Adrenal gland (tissue), 5 donors: ENCODE measurements at regions not wholly inside any gene's neighbourhood (a gene's known extent, or its start where the extent isn't known, plus 50 kb on each side); places are given as distances from the start of the nearest gene placed in this dataset.

Experiments
- CTCF ChIP-seq, 6 experiments: fragments of 450-650 bp in 4 of 6; fragments of 200-600 bp in 2 of 6; sonication (generic) in 1 of 6; IDR thresholded peaks; 1 replicate in 5 of 6; 2 replicates in 1 of 6; pipeline versions ENCODE4 v1.5.1 to v1.8.0; 2016 to 2021; ENCODE audit warnings: antibody characterized with exemption in 6 of 6, mild to moderate bottlenecking in 2 of 6, moderate library complexity in 1 of 6
- POLR2A ChIP-seq, 2 donors: fragments of 450-650 bp; IDR thresholded peaks; one replicate each; pipeline ENCODE4 v1.6.1; 2017; ENCODE audit warnings: antibody characterized with exemption in 2 of 2, mild to moderate bottlenecking in 2 of 2, moderate library complexity in 1 of 2
- donor health status: DM: no; HTN: no; CAD: no.

- no peak for TF ChIP-seq POLR2A (IDR thresholded peaks at IDR 0.05)
- TF ChIP-seq CTCF (IDR thresholded peaks at IDR 0.05) = no peak
Observed at GRCh38 chr18:60671021-60671420, 298.4 kb upstream of the MC4R start.
